ENCODE measurements at regions not wholly inside any gene's neighbourhood (a gene's known extent, or its start where the extent isn't known, plus 50 kb on each side); places are given as distances from the start of the nearest gene placed in this dataset.
A peak's percentile ranks its signal among the peaks of the same experiment; 100 is the strongest.

GRCh38 chr9:20205821-20206220, 416.5 kb downstream of the MLLT3 start:
- H3K4me2 ChIP-seq (ENCODE audit: low read depth, low read length) = no peak overlapping the region
- peaks cover 10% of the 10 kb centered on the region for H3K27me3 ChIP-seq (ENCODE audit: control insufficient read depth, insufficient read depth, low read length)
- no peak overlapping the region for H4K8ac ChIP-seq (ENCODE audit: low read depth in 2 of 2, low read length in 2 of 2)
- intact Hi-C loops (cut with micrococcal nuclease) = no loop called here
- H2BK20ac ChIP-seq (ENCODE audit: low read depth, low read length) = no peak overlapping the region
- no peak overlapping the region for H2AK5ac ChIP-seq (ENCODE audit: low read depth, low read length)
- no peaks in the 10 kb centered on the region for H3K36me3 ChIP-seq (ENCODE audit: control insufficient read depth, insufficient read depth, low read length)
- H4K20me1 ChIP-seq (ENCODE audit: insufficient read depth, low read length) = no peaks in the 10 kb centered on the region
- in situ Hi-C loops (cut with MboI; ENCODE audit: low sequenced_read_pairs) = no loop called here
- no peak overlapping the region for H3K27ac ChIP-seq (ENCODE audit: insufficient read depth, low read length)
- DNase-seq = peak; percentile 5
- H3K9ac ChIP-seq (ENCODE audit: low read depth, low read length) = no peak overlapping the region
- no CpG with 5 or more reads among the region's 2 CpGs for WGBS, 2 experiments (ENCODE audit: extremely low coverage in 2 of 2, insufficient read length in 1 of 2)
- POLR2A ChIA-PET (ENCODE audit: unreplicated experiment) = no interaction called here
- H4K91ac ChIP-seq (ENCODE audit: insufficient read depth, low read depth, low read length) = no peak overlapping the region
- ATAC-seq (ENCODE audit: low read depth) = no peak
- no peak overlapping the region for H3K18ac ChIP-seq (ENCODE audit: low read depth, low read length)
- H3K4me3 ChIP-seq (ENCODE audit: insufficient read depth, low read depth, low read length) = no peak overlapping the region
- no peak overlapping the region for H2BK15ac ChIP-seq (ENCODE audit: low read depth, low read length)
- dilution Hi-C loops (cut with HindIII; ENCODE audit: low sequenced_read_pairs, unreplicated experiment) = no loop called here
- H3K9me1 ChIP-seq (ENCODE audit: insufficient read depth, low read length) = no peaks in the 10 kb centered on the region
- H2BK5ac ChIP-seq (ENCODE audit: low read depth, low read length, poor library complexity, severe bottlenecking) = no peak overlapping the region
- no peaks in the 10 kb centered on the region for H3K4me1 ChIP-seq (ENCODE audit: control insufficient read depth, insufficient read depth, low read length)
- BruUV-seq (replicated peaks) = no TSS peak
- no peak overlapping the region for H2AK9ac ChIP-seq (replicated peaks; ENCODE audit: low read depth, low read length, poor library complexity)
- CTCF ChIA-PET = no interaction called here
- no peak overlapping the region for H3K23ac ChIP-seq (ENCODE audit: low read depth, low read length)
- H3K4ac ChIP-seq (ENCODE audit: low read depth, low read length) = no peak overlapping the region
- no peak overlapping the region for H4K5ac ChIP-seq (ENCODE audit: low read depth, low read length)
- H3K14ac ChIP-seq (replicated peaks; ENCODE audit: low read depth, low read length) = no peak overlapping the region
- H3K79me1 ChIP-seq (ENCODE audit: low read depth in 1 of 2, low read length in 2 of 2) = no peaks in the 10 kb centered on the region
- no peak overlapping the region for H2BK120ac ChIP-seq (ENCODE audit: low read depth, low read length)
- TF ChIP-seq RFX5 (IDR thresholded peaks at IDR 0.05; ENCODE audit: low read depth, low read length) (no peak), CTCF (conservative IDR thresholded peaks at IDR 0.05; ENCODE audit: low read depth, low read length) (no peak), RCOR1 (IDR thresholded peaks at IDR 0.05; ENCODE audit: insufficient replicate concordance, low read length) (no peak), SMC3 (IDR thresholded peaks at IDR 0.05; ENCODE audit: low read depth, low read length) (no peak), POLR2A (IDR thresholded peaks at IDR 0.05; ENCODE audit: low read depth, low read length) (no peak), BHLHE40 (IDR thresholded peaks at IDR 0.05; ENCODE audit: low read depth, low read length) (no peak), CEBPB (IDR thresholded peaks at IDR 0.05; ENCODE audit: low read depth, low read length) (no peak), USF2 (IDR thresholded peaks at IDR 0.05; ENCODE audit: low read depth, low read length) (no peak), RAD21 (IDR thresholded peaks at IDR 0.05; ENCODE audit: low read length) (no peak), MAFK (IDR thresholded peaks at IDR 0.05; ENCODE audit: low read depth, low read length) (no peak), MAZ (IDR thresholded peaks at IDR 0.05; ENCODE audit: borderline replicate concordance, low read depth, low read length) (no peak), ELK1 (IDR thresholded peaks at IDR 0.05; ENCODE audit: borderline replicate concordance, low read depth, low read length) (no peak), FOS (IDR thresholded peaks at IDR 0.05; ENCODE audit: low read depth, low read length) (no peak), CHD1 (IDR thresholded peaks at IDR 0.05; ENCODE audit: low read depth, low read length) (no peak), MXI1 (IDR thresholded peaks at IDR 0.05; ENCODE audit: borderline replicate concordance, low read depth, low read length) (no peak)
- no peaks in the 10 kb centered on the region for H3K9me3 ChIP-seq (ENCODE audit: control insufficient read depth, insufficient read depth, low read length)
- H3K56ac ChIP-seq (ENCODE audit: extremely low read depth, insufficient read depth, low read length) = no peak overlapping the region
- no peak overlapping the region for H2AFZ ChIP-seq (replicated peaks; ENCODE audit: low read length, poor library complexity)
